PC-3 (cell line): ENCODE measurements at regions not wholly inside any gene's neighbourhood (a gene's known extent, or its start where the extent isn't known, plus 50 kb on each side); places are given as distances from the start of the nearest gene placed in this dataset.

Experiments
- ATAC-seq: fragments of 200-7000 bp; cut with Tn5 transposase; 2 replicates; pipeline ENCODE4 v1.9.1; 2020; ENCODE audit warnings: mild to moderate bottlenecking, moderate library complexity
- BruUV-seq: library from RNA; stranded (reverse); fragments of 400-500 nt; replicated peaks from 2 replicates; lab custom pipeline; 2021; lab: Mats Ljungman, UMichigan
- CTCF ChIA-PET: fragments of 300-600 bp; sonication (Branson Sonifier 250); formaldehyde crosslinking; loops from one replicate; lab custom pipeline; 2022; ENCODE audit warnings: antibody characterized with exemption; lab: Charles Lee
- POLR2A ChIA-PET: fragments of 300-600 bp; sonication (Branson Sonifier 250); formaldehyde crosslinking; loops from one replicate; lab custom pipeline; 2022; ENCODE audit warnings: antibody characterized with exemption; ENCODE audit not compliant: unreplicated experiment; lab: Charles Lee
- DNase-seq: peaks from one replicate; pipeline ENCODE4 v3.0.0-alpha.2; 2015
- H2AFZ ChIP-seq: fragments of 300-600 bp; sonication (generic); 2 replicates; pipeline ENCODE4 v1.6.0; 2016; ENCODE audit warnings: antibody characterized with exemption, low read length
- H3F3A ChIP-seq: fragments of 300-600 bp; sonication (generic); one replicate; pipeline ENCODE4 v1.6.0; 2017; ENCODE audit warnings: antibody characterized with exemption, low read length, control low read depth, mild to moderate bottlenecking; ENCODE audit not compliant: unreplicated experiment
- H3K27ac ChIP-seq: fragments of 300-600 bp; sonication (generic); 2 replicates; pipeline ENCODE4 v1.5.1; 2016; ENCODE audit warnings: mild to moderate bottlenecking, low read length
- H3K27me3 ChIP-seq: fragments of 300-600 bp; sonication (generic); 2 replicates; pipeline ENCODE4 v1.6.1; 2016; ENCODE audit warnings: low read length, mixed read lengths
- H3K36me3 ChIP-seq: fragments of 300-600 bp; sonication (generic); 2 replicates; pipeline ENCODE4 v1.6.1; 2016; ENCODE audit warnings: low read depth, mixed run types, low read length, mixed read lengths
- H3K4me1 ChIP-seq: fragments of 300-600 bp; sonication (generic); 2 replicates; pipeline ENCODE4 v1.5.1; 2016; ENCODE audit warnings: low read length; ENCODE audit not compliant: insufficient read depth
- H3K4me2 ChIP-seq: fragments of 300-600 bp; sonication (generic); 2 replicates; pipeline ENCODE4 v1.6.0; 2016; ENCODE audit warnings: low read length
- H3K4me3 ChIP-seq: fragments of 300-600 bp; sonication (generic); 2 replicates; pipeline ENCODE4 v1.5.1; 2016; ENCODE audit warnings: mild to moderate bottlenecking, low read length, mixed read lengths
- H3K79me2 ChIP-seq: fragments of 300-600 bp; sonication (generic); 2 replicates; pipeline ENCODE4 v1.6.1; 2017; ENCODE audit warnings: low read length, mixed read lengths
- H3K9ac ChIP-seq: fragments of 300-600 bp; sonication (generic); 2 replicates; pipeline ENCODE4 v1.6.0; 2016; ENCODE audit warnings: mild to moderate bottlenecking, low read length
- H3K9me2 ChIP-seq: fragments of 300-600 bp; sonication (generic); replicated peaks from 2 replicates; pipeline ENCODE4 v1.6.1; 2016; ENCODE audit warnings: mixed run types, low read length, mixed read lengths
- H3K9me3 ChIP-seq: fragments of 300-600 bp; sonication (generic); 2 replicates; pipeline ENCODE4 v1.6.1; 2016; ENCODE audit warnings: low read length, mixed read lengths
- H4K20me1 ChIP-seq: fragments of 300-600 bp; sonication (generic); 2 replicates; pipeline ENCODE4 v1.6.1; 2016; ENCODE audit warnings: low read length, mixed read lengths
- EZH2 ChIP-seq: fragments of 300-600 bp; sonication (generic); IDR thresholded peaks from one replicate; pipeline ENCODE4 v1.6.1; 2017; ENCODE audit warnings: antibody characterized with exemption, mild to moderate bottlenecking, low read length; ENCODE audit not compliant: unreplicated experiment
- EZH2phosphoT487 ChIP-seq: fragments of 300-600 bp; sonication (generic); IDR thresholded peaks from 2 replicates; pipeline ENCODE4 v1.6.1; 2018; ENCODE audit warnings: mild to moderate bottlenecking, antibody characterized with exemption, low read length, borderline replicate concordance
- intact Hi-C: fragments of 100-400 bp; cut with micrococcal nuclease; formaldehyde crosslinking; loops from 2 replicates; pipeline ENCODE4 v1.9.0; 2023
- TF ChIP-seq, protein P1 (sequence below): fragments of 300-600 bp; sonication (generic); conservative IDR thresholded peaks from 2 replicates; pipeline ENCODE4 v1.5.1; 2017; ENCODE audit warnings: antibody characterized with exemption, low read depth, mild to moderate bottlenecking, low read length

- no TSS peak for BruUV-seq
- intact Hi-C loops, result no loop called here
Measured at GRCh38 chr2:136230464-136230863, 112.5 kb upstream of the CXCR4 start.

GRCh38 chr2:136226903-136227302 lies 109.0 kb upstream of the CXCR4 start:
- intact Hi-C loops, result no loop called here
- Histone ChIP-seq H3K27ac (no peak overlapping the region), H3K79me2 (no peaks in the 10 kb centered on the region), H3K9me2 (no peaks in the 10 kb centered on the region), H3K9ac (no peak overlapping the region), H3K27me3 (peaks cover 24% of the 10 kb centered on the region), H3K4me3 (no peak overlapping the region), H4K20me1 (no peaks in the 10 kb centered on the region), H2AFZ (no peak overlapping the region), H3K4me2 (no peak overlapping the region), H3F3A (no peaks in the 10 kb centered on the region), H3K9me3 (no peaks in the 10 kb centered on the region), H3K36me3 (no peaks in the 10 kb centered on the region), H3K4me1 (no peaks in the 10 kb centered on the region)
- ATAC-seq (peak; percentile 60), DNase-seq (no peak)
- ChIA-PET POLR2A (interaction anchor here (0.6 kb wide), 1 partner anchor 296 kb away, joined by 5 read pairs; no protein-coding TSS in a partner anchor), CTCF (no interaction called here)
- BruUV-seq, result no TSS peak
- TF ChIP-seq EZH2phosphoT487 (no peak), EZH2 (no peak)
- TF ChIP-seq, protein P1, sequence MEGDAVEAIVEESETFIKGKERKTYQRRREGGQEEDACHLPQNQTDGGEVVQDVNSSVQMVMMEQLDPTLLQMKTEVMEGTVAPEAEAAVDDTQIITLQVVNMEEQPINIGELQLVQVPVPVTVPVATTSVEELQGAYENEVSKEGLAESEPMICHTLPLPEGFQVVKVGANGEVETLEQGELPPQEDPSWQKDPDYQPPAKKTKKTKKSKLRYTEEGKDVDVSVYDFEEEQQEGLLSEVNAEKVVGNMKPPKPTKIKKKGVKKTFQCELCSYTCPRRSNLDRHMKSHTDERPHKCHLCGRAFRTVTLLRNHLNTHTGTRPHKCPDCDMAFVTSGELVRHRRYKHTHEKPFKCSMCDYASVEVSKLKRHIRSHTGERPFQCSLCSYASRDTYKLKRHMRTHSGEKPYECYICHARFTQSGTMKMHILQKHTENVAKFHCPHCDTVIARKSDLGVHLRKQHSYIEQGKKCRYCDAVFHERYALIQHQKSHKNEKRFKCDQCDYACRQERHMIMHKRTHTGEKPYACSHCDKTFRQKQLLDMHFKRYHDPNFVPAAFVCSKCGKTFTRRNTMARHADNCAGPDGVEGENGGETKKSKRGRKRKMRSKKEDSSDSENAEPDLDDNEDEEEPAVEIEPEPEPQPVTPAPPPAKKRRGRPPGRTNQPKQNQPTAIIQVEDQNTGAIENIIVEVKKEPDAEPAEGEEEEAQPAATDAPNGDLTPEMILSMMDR, result no peak

More at GRCh38 chr2:136230464-136230863, 112.5 kb upstream of the CXCR4 start:
- Histone ChIP-seq H3K9me3 (no peaks in the 10 kb centered on the region), H3K27ac (no peak overlapping the region), H2AFZ (no peak overlapping the region), H3K4me2 (no peak overlapping the region), H3K79me2 (no peaks in the 10 kb centered on the region), H3K36me3 (no peaks in the 10 kb centered on the region), H3K27me3 (peaks cover 36% of the 10 kb centered on the region), H4K20me1 (no peaks in the 10 kb centered on the region), H3K9me2 (no peaks in the 10 kb centered on the region), H3K4me3 (no peak overlapping the region), H3K4me1 (peaks cover under 1% of the 10 kb centered on the region), H3K9ac (no peak overlapping the region), H3F3A (no peaks in the 10 kb centered on the region)
- peak; percentile 29; the same call in 1 of the 2 replicates for ATAC-seq
- CTCF ChIA-PET, result no interaction called here
- TF ChIP-seq, protein P1, result no peak
- TF ChIP-seq EZH2phosphoT487 (no peak), EZH2 (no peak)
- DNase-seq, result no peak
- POLR2A ChIA-PET, result no interaction called here

DNA sequence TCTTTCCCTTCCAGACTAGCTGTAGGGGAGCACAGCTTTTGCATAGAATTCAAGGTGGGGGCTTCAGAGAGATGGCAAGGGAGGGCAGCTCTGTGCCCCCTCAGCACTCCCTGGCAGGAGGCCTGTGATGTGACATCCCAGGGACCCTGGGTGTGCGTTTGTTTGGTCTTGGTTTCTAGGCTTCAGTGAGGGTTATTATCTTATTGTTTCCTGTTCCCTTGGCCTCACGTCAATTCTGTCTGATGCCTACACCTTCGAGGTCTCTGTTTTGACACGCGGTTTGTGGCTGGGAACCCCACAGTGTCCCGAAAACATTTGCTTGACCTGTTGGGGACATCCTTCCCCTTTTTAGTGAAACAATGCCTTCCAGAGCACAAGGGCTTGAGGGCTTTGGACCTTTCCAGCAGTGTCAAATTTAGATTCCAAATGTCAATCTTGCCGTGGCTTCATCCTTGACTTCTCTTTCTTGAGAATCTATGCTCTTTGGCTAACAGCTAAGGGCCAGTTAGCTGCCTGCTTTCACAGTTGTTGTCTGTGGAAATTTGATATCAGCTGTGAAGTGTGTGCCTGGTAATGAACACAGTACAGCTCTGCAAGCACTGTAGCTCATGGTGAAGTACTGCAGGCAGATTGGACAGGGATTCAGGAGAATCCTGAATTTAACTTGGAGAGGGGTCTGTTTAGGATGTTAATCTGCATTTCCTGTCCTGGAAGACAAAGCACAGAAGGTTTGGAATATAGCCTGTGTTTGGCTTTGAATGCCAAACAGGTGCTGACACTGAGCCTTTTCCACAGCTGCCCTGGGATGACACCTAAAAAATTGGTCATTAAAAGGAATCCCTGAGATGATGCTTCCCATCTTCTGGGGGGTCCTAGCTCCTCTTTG lies 108.2 kb upstream of the CXCR4 start:
- no peak for ATAC-seq
- CTCF ChIA-PET, result no interaction called here
- no TSS peak for BruUV-seq

More for the DNA sequence above, 108.2 kb upstream of the CXCR4 start:
- Histone ChIP-seq H3K9me3 (no peaks in the 10 kb centered on the region), H3K4me2 (no peak overlapping the region), H4K20me1 (no peaks in the 10 kb centered on the region), H3K79me2 (no peaks in the 10 kb centered on the region), H3K4me1 (no peaks in the 10 kb centered on the region), H2AFZ (no peak overlapping the region), H3K36me3 (no peaks in the 10 kb centered on the region), H3F3A (no peaks in the 10 kb centered on the region), H3K27ac (no peak overlapping the region), H3K9me2 (no peaks in the 10 kb centered on the region), H3K27me3 (peaks cover 21% of the 10 kb centered on the region), H3K9ac (no peak overlapping the region), H3K4me3 (no peak overlapping the region)
- no peak for DNase-seq
- TF ChIP-seq, protein P1, result no peak
- TF ChIP-seq EZH2, result no peak
- no peak for TF ChIP-seq EZH2phosphoT487
- POLR2A ChIA-PET, result interaction anchor here (0.6 kb wide), 1 partner anchor 295 kb away, joined by 5 read pairs; no protein-coding TSS in a partner anchor
- intact Hi-C loops, result no loop called here
